Lower lobe of right lung (tissue), 2 donors: ENCODE measurements at regions not wholly inside any gene's neighbourhood (a gene's known extent, or its start where the extent isn't known, plus 50 kb on each side); places are given as distances from the start of the nearest gene placed in this dataset.

ENCODE experiments used
- ATAC-seq, 2 donors: fragments of 200-7000 bp; cut with Tn5 transposase; one replicate each; pipeline ENCODE4 v1.9.1; 2020 to 2022; ENCODE audit warnings: mild to moderate bottlenecking in 2 of 2, moderate library complexity in 2 of 2
- DNase-seq: peaks from one replicate; pipeline ENCODE4 v3.0.0-alpha.2; 2020
- H3K27ac ChIP-seq: fragments of 200-600 bp; one replicate; pipeline ENCODE4 v1.8.0; 2022
- H3K27me3 ChIP-seq: fragments of 200-600 bp; one replicate; pipeline ENCODE4 v1.8.0; 2022; ENCODE audit warnings: low read depth
- H3K36me3 ChIP-seq: fragments of 200-600 bp; one replicate; pipeline ENCODE4 v1.8.0; 2022; ENCODE audit warnings: mild to moderate bottlenecking
- H3K4me1 ChIP-seq: fragments of 200-600 bp; one replicate; pipeline ENCODE4 v1.8.0; 2022
- H3K4me3 ChIP-seq: fragments of 200-600 bp; one replicate; pipeline ENCODE4 v1.8.0; 2022; ENCODE audit warnings: mild to moderate bottlenecking
- H3K9me3 ChIP-seq: fragments of 200-600 bp; one replicate; pipeline ENCODE4 v1.8.0; 2022
- CTCF ChIP-seq: fragments of 200-600 bp; IDR thresholded peaks from one replicate; pipeline ENCODE4 v1.8.0; 2022; ENCODE audit warnings: antibody characterized with exemption, mild to moderate bottlenecking
- intact Hi-C: fragments of 100-400 bp; cut with DNase I; formaldehyde crosslinking; loops from one replicate; pipeline ENCODE4 v1.11.0; 2022
- donor health status: DM: no; HTN: yes; CAD: no; lungs with severe emphysema.

GRCh38 chr11:95352733-95353346 is 121.8 kb upstream of the SESN3 start:
- no peaks in the 10 kb centered on the region for H3K4me1 ChIP-seq
- ATAC-seq, result no peak
- DNase-seq, result no peak
- no peak for TF ChIP-seq CTCF
- no peaks in the 10 kb centered on the region for H3K36me3 ChIP-seq
- H3K9me3 ChIP-seq, result no peaks in the 10 kb centered on the region
- no peak overlapping the region for H3K4me3 ChIP-seq
- intact Hi-C loops, result no loop called here
- H3K27me3 ChIP-seq, result no peaks in the 10 kb centered on the region
- H3K27ac ChIP-seq, result no peak overlapping the region

- H3K36me3 ChIP-seq, result no peaks in the 10 kb centered on the region
- H3K27me3 ChIP-seq, result no peaks in the 10 kb centered on the region
- no peak overlapping the region for H3K4me3 ChIP-seq
- no peaks in the 10 kb centered on the region for H3K4me1 ChIP-seq
- no peak for DNase-seq
- ATAC-seq, result no peak
- no peaks in the 10 kb centered on the region for H3K9me3 ChIP-seq
- intact Hi-C loops, result no loop called here
- no peak overlapping the region for H3K27ac ChIP-seq
- TF ChIP-seq CTCF, result no peak
Observed at GRCh38 chr11:95349345-95349942, 118.4 kb upstream of the SESN3 start.

- no peaks in the 10 kb centered on the region for H3K4me1 ChIP-seq
- ATAC-seq, result no peak
- H3K27me3 ChIP-seq, result no peaks in the 10 kb centered on the region
- no peaks in the 10 kb centered on the region for H3K36me3 ChIP-seq
- DNase-seq, result no peak
- no peak overlapping the region for H3K27ac ChIP-seq
- TF ChIP-seq CTCF, result no peak
- no peak overlapping the region for H3K4me3 ChIP-seq
- H3K9me3 ChIP-seq, result no peaks in the 10 kb centered on the region
- intact Hi-C loops, result no loop called here
Observed at GRCh38 chr11:95346265-95346664, 115.3 kb upstream of the SESN3 start.

- Histone ChIP-seq H3K27ac (no peak overlapping the region), H3K9me3 (no peaks in the 10 kb centered on the region), H3K4me3 (no peak overlapping the region), H3K4me1 (no peaks in the 10 kb centered on the region), H3K27me3 (no peaks in the 10 kb centered on the region), H3K36me3 (no peaks in the 10 kb centered on the region)
- DNase-seq (no peak), ATAC-seq (no peak)
- intact Hi-C loops, result no loop called here
- no peak for TF ChIP-seq CTCF
Observed at GRCh38 chr11:95345651-95346050, 114.6 kb upstream of the SESN3 start.

- peaks cover 2% of the 10 kb centered on the region for H3K4me1 ChIP-seq
- DNase-seq (no peak), ATAC-seq (no peak)
- intact Hi-C loops, result no loop called here
- H3K4me3 ChIP-seq, result no peak overlapping the region
- no peaks in the 10 kb centered on the region for H3K9me3 ChIP-seq
- H3K27ac ChIP-seq, result no peak overlapping the region
- H3K36me3 ChIP-seq, result no peaks in the 10 kb centered on the region
- H3K27me3 ChIP-seq, result no peaks in the 10 kb centered on the region
- TF ChIP-seq CTCF, result no peak
Observed at GRCh38 chr11:95344932-95345642, 114.1 kb upstream of the SESN3 start.
